PFSK-1 (cell line): ENCODE measurements at regions not wholly inside any gene's neighbourhood (a gene's known extent, or its start where the extent isn't known, plus 50 kb on each side); places are given as distances from the start of the nearest gene placed in this dataset.

Experiments
- FOXP2 ChIP-seq: optimal IDR thresholded peaks from 2 replicates; pipeline ENCODE3; 2011; ENCODE audit warnings: borderline replicate concordance, control low read depth, inconsistent platforms; ENCODE audit not compliant: insufficient read depth; ENCODE audit errors: extremely low read length, extremely low read depth
- POLR2AphosphoS5 ChIP-seq: IDR thresholded peaks from 2 replicates; pipeline ENCODE4 v1.6.1; 2012; ENCODE audit warnings: low read depth, mild to moderate bottlenecking, control low read depth, low read length, moderate library complexity
- REST ChIP-seq, 2 experiments: IDR thresholded peaks; 2 replicates each; pipeline versions ENCODE4 v1.6.1 to v1.8.0; 2011 to 2012; ENCODE audit warnings: low read depth in 2 of 2, low read length in 2 of 2, control low read depth in 1 of 2, inconsistent platforms in 1 of 2, mild to moderate bottlenecking in 1 of 2, moderate library complexity in 1 of 2; ENCODE audit not compliant: insufficient read depth in 1 of 2
- SIN3A ChIP-seq: IDR thresholded peaks from 2 replicates; pipeline ENCODE4 v1.6.1; 2012; ENCODE audit warnings: mild to moderate bottlenecking, low read length, moderate library complexity, borderline replicate concordance; ENCODE audit not compliant: insufficient read depth
- TAF1 ChIP-seq: IDR thresholded peaks from 2 replicates; pipeline ENCODE4 v1.6.1; 2012; ENCODE audit warnings: low read length, control low read depth, borderline replicate concordance; ENCODE audit not compliant: insufficient read depth

- no peak for TF ChIP-seq TAF1
- no peak for TF ChIP-seq REST (IDR thresholded peaks at IDR 0.05; ENCODE audit: insufficient read depth in 1 of 2, low read depth in 2 of 2, low read length in 2 of 2)
- no peak for TF ChIP-seq SIN3A
- TF ChIP-seq POLR2AphosphoS5, result no peak
- no peak for TF ChIP-seq FOXP2
Measured at GRCh38 chr3:27553886-27554540, 69.8 kb upstream of the SLC4A7 start.

- TF ChIP-seq REST (IDR thresholded peaks at IDR 0.05; ENCODE audit: insufficient read depth in 1 of 2, low read depth in 2 of 2, low read length in 2 of 2) (no peak), POLR2AphosphoS5 (no peak), SIN3A (no peak), TAF1 (no peak), FOXP2 (no peak)
Measured at GRCh38 chr3:27545061-27545460, 60.9 kb upstream of the SLC4A7 start.

- TF ChIP-seq FOXP2 (no peak), SIN3A (no peak), TAF1 (no peak), REST (IDR thresholded peaks at IDR 0.05; ENCODE audit: insufficient read depth in 1 of 2, low read depth in 2 of 2, low read length in 2 of 2) (no peak), POLR2AphosphoS5 (no peak)
Measured at GRCh38 chr3:27544372-27544865, 60.2 kb upstream of the SLC4A7 start.

GRCh38 chr3:27542476-27542875 is 58.3 kb upstream of the SLC4A7 start:
- TF ChIP-seq TAF1 (no peak), FOXP2 (no peak), POLR2AphosphoS5 (no peak), SIN3A (no peak), REST (IDR thresholded peaks at IDR 0.05; ENCODE audit: insufficient read depth in 1 of 2, low read depth in 2 of 2, low read length in 2 of 2) (no peak)
